OCI-LY7 (cell line): ENCODE measurements at regions not wholly inside any gene's neighbourhood (a gene's known extent, or its start where the extent isn't known, plus 50 kb on each side); places are given as distances from the start of the nearest gene placed in this dataset.

Experiments
- EZH2phosphoT487 ChIP-seq: fragments of 200-600 bp; sonication (generic); IDR thresholded peaks from 2 replicates; pipeline ENCODE4 v1.6.1; 2018; ENCODE audit warnings: low read depth, borderline replicate concordance, mild to moderate bottlenecking, mixed run types, antibody characterized with exemption, low read length, moderate library complexity, mixed read lengths
- TF ChIP-seq, protein P1 (sequence below): fragments of 200-600 bp; sonication (generic); conservative IDR thresholded peaks from 2 replicates; pipeline ENCODE4 v1.5.1; 2014; ENCODE audit warnings: mild to moderate bottlenecking, antibody characterized with exemption, low read length, moderate library complexity, mixed read lengths

DNA sequence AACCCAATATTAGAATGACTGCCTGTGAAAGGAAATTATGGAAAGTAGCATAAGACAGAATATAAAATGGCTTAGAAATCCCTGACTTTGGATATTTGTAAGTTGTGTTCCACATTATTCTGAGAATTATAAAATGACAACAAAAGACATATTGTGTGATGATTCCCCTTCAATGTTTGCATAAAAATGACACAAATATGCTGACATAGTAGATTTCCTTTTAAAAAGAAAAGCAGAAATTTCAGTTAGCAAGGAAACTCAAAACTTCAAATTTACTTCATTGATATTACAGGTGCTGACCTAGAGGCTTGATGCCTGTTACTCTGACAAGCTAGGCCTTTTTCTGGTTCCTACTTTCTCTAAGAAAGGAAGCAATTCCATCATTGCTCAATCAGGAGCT is 816.9 kb upstream of the HS3ST5 start:
- TF ChIP-seq, protein P1, sequence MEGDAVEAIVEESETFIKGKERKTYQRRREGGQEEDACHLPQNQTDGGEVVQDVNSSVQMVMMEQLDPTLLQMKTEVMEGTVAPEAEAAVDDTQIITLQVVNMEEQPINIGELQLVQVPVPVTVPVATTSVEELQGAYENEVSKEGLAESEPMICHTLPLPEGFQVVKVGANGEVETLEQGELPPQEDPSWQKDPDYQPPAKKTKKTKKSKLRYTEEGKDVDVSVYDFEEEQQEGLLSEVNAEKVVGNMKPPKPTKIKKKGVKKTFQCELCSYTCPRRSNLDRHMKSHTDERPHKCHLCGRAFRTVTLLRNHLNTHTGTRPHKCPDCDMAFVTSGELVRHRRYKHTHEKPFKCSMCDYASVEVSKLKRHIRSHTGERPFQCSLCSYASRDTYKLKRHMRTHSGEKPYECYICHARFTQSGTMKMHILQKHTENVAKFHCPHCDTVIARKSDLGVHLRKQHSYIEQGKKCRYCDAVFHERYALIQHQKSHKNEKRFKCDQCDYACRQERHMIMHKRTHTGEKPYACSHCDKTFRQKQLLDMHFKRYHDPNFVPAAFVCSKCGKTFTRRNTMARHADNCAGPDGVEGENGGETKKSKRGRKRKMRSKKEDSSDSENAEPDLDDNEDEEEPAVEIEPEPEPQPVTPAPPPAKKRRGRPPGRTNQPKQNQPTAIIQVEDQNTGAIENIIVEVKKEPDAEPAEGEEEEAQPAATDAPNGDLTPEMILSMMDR, result no peak
- no peak for TF ChIP-seq EZH2phosphoT487
